ENCODE measurements at regions not wholly inside any gene's neighbourhood (a gene's known extent, or its start where the extent isn't known, plus 50 kb on each side); places are given as distances from the start of the nearest gene placed in this dataset.

DNA sequence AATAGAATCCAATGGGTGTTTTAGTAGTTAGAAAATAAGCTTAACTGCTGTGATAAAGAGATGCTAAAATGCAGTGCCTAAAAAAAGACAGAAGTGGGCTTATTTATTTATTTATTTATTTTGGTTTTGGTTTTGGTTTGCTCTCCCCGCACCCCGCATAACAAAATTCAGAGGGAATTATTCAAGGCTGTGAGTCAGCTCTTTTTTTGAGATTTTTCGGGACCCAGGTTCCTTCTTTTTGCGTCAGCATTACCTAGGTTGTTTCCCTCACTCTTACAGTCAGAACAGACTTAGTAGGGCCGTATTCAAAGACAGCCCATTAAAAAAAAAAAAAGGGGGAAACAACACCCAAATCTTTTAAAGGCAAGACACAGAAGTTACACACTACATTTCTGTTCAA is 1495.5 kb upstream of the ADGRL3 start:
- no peaks in the 10 kb centered on the region for H3K79me1 ChIP-seq (ENCODE audit: insufficient read depth, low read depth, low read length, poor library complexity, severe bottlenecking)
- no peak overlapping the region for H4K91ac ChIP-seq (ENCODE audit: insufficient read length, low read depth, low read length)
- H4K5ac ChIP-seq (ENCODE audit: insufficient read length, low read depth, low read length): no peak overlapping the region
- H3K23me2 ChIP-seq (ENCODE audit: insufficient read length, low read depth, low read length, poor library complexity, severe bottlenecking): no peaks in the 10 kb centered on the region
- Mint-ChIP-seq H3K4me3 (no peak overlapping the region), H3K9me3 (no peaks in the 10 kb centered on the region), H3K36me3 (ENCODE audit: insufficient read depth in 1 of 3, low read depth in 3 of 3) (no peaks in the 10 kb centered on the region), H3K27me3 (ENCODE audit: low read depth) (no peaks in the 10 kb centered on the region), H3K4me1 (no peaks in the 10 kb centered on the region), H3K27ac (no peak overlapping the region)
- H3K27ac ChIP-seq (ENCODE audit: insufficient read length, low read depth, low read length): no peak overlapping the region
- no peak overlapping the region for H3K18ac ChIP-seq (ENCODE audit: insufficient read length, low read depth, low read length)
- no peak overlapping the region for H2BK20ac ChIP-seq (ENCODE audit: low read depth, low read length, poor library complexity, severe bottlenecking)
- no peaks in the 10 kb centered on the region for H3K4me1 ChIP-seq (ENCODE audit: insufficient read depth, low read length)
- no peak for DNase-seq
- no peak overlapping the region for H3K23ac ChIP-seq (ENCODE audit: insufficient read length, low read depth, low read length)
- H2BK12ac ChIP-seq (ENCODE audit: insufficient read length, low read depth, low read length): no peak overlapping the region
- H3K27me3 ChIP-seq (ENCODE audit: insufficient read depth, low read length): no peaks in the 10 kb centered on the region
- no peak overlapping the region for H2BK120ac ChIP-seq (ENCODE audit: low read depth, low read length, poor library complexity, severe bottlenecking)
- no peak overlapping the region for H2AFZ ChIP-seq (ENCODE audit: low read length)
- no peak overlapping the region for H3K14ac ChIP-seq (ENCODE audit: insufficient read depth, low read length)
- H3K9me3 ChIP-seq (ENCODE audit: control insufficient read depth, low read depth, low read length): no peaks in the 10 kb centered on the region
- H3K4me2 ChIP-seq (ENCODE audit: insufficient read depth, insufficient read length, low read length): no peak overlapping the region
- H3K9ac ChIP-seq (ENCODE audit: extremely low read depth, insufficient read length, low read length): no peak overlapping the region
- H3K4ac ChIP-seq (ENCODE audit: low read depth, low read length): no peak overlapping the region
- TF ChIP-seq, protein P1, sequence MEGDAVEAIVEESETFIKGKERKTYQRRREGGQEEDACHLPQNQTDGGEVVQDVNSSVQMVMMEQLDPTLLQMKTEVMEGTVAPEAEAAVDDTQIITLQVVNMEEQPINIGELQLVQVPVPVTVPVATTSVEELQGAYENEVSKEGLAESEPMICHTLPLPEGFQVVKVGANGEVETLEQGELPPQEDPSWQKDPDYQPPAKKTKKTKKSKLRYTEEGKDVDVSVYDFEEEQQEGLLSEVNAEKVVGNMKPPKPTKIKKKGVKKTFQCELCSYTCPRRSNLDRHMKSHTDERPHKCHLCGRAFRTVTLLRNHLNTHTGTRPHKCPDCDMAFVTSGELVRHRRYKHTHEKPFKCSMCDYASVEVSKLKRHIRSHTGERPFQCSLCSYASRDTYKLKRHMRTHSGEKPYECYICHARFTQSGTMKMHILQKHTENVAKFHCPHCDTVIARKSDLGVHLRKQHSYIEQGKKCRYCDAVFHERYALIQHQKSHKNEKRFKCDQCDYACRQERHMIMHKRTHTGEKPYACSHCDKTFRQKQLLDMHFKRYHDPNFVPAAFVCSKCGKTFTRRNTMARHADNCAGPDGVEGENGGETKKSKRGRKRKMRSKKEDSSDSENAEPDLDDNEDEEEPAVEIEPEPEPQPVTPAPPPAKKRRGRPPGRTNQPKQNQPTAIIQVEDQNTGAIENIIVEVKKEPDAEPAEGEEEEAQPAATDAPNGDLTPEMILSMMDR (conservative IDR thresholded peaks at IDR 0.05): no peak
- no peak overlapping the region for H3K56ac ChIP-seq (ENCODE audit: insufficient read length, low read depth, low read length)
- H3T11ph ChIP-seq (ENCODE audit: low read length): no peak overlapping the region
- H2BK15ac ChIP-seq (ENCODE audit: low read depth, low read length): no peak overlapping the region
- H4K20me1 ChIP-seq (ENCODE audit: control insufficient read depth, insufficient read depth, insufficient read length): no peaks in the 10 kb centered on the region
- no peak overlapping the region for H2BK5ac ChIP-seq (ENCODE audit: insufficient read length, low read length)
- H4K8ac ChIP-seq (replicated peaks; ENCODE audit: insufficient read length, low read depth, low read length): no peak overlapping the region
- H2AK5ac ChIP-seq (ENCODE audit: insufficient read length, low read length): no peak overlapping the region
- H3K79me2 ChIP-seq (ENCODE audit: insufficient read depth, low read length): no peaks in the 10 kb centered on the region
- WGBS (ENCODE audit: extremely low coverage, insufficient read length, low lambda C conversion rate): no CpG with 5 or more reads among the region's 5 CpGs

All from H9 (cell line).